T-cell (primary cell): ENCODE measurements at regions not wholly inside any gene's neighbourhood (a gene's known extent, or its start where the extent isn't known, plus 50 kb on each side); places are given as distances from the start of the nearest gene placed in this dataset.

Experiments used
- ATAC-seq, 4 experiments: fragments of 200-7000 bp in 3 of 4; fragments of 150-1000 bp in 1 of 4; cut with Tn5 transposase; replicated peaks in 1 of 4; 1 replicate in 3 of 4; 2 replicates in 1 of 4; pipeline ENCODE4 v1.10.0; 2021; ENCODE audit warnings: moderate library complexity in 3 of 4, mild to moderate bottlenecking in 2 of 4, moderate number of reproducible peaks in 1 of 4
- CTCF ChIA-PET, 2 donors: fragments of 300-600 bp; sonication (Branson Sonifier 250); formaldehyde crosslinking; loops; one replicate each; lab custom pipeline; 2022; ENCODE audit warnings: antibody characterized with exemption in 2 of 2; lab: Charles Lee
- POLR2A ChIA-PET, 2 donors: fragments of 300-600 bp; sonication (Branson Sonifier 250); formaldehyde crosslinking; loops; one replicate each; lab custom pipeline; 2022; ENCODE audit warnings: antibody characterized with exemption in 2 of 2; lab: Charles Lee
- DNase-seq, 35 experiments: peaks; one replicate each; pipeline versions ENCODE4 v3.0.0 to v3.0.0-alpha.2; 2013 to 2023
- H3K27ac ChIP-seq: one replicate; pipeline ENCODE4 v1.5.1; 2013; ENCODE audit warnings: low read length
- H3K27me3 ChIP-seq, 2 experiments: replicated peaks in 1 of 2; 1 replicate in 1 of 2; 2 replicates in 1 of 2; pipeline versions ENCODE4 v1.6.1 to v1.7.0; 2013; ENCODE audit warnings: low read length in 1 of 2, mixed read lengths in 1 of 2; ENCODE audit not compliant: control insufficient read depth in 2 of 2, insufficient read depth in 2 of 2; ENCODE audit errors: extremely low read depth in 1 of 2
- H3K36me3 ChIP-seq, 2 donors: 1 replicate in 1 of 2; 2 replicates in 1 of 2; pipeline versions ENCODE4 v1.6.1 to v1.7.0; 2013; ENCODE audit warnings: low read length in 1 of 2; ENCODE audit not compliant: control insufficient read depth in 2 of 2, insufficient read depth in 1 of 2; ENCODE audit errors: extremely low read depth in 1 of 2
- H3K4me1 ChIP-seq, 2 experiments: 1 replicate in 1 of 2; 2 replicates in 1 of 2; pipeline versions ENCODE4 v1.6.1 to v1.7.0; 2013; ENCODE audit warnings: low read length in 2 of 2, mixed read lengths in 1 of 2; ENCODE audit not compliant: insufficient read depth in 2 of 2, control insufficient read depth in 1 of 2; ENCODE audit errors: extremely low read depth in 1 of 2
- H3K4me3 ChIP-seq, 2 donors: 1 replicate in 1 of 2; 2 replicates in 1 of 2; pipeline versions ENCODE4 v1.5.1 to v1.7.0; 2013; ENCODE audit warnings: mild to moderate bottlenecking in 2 of 2, low read length in 1 of 2, moderate library complexity in 1 of 2; ENCODE audit not compliant: control insufficient read depth in 1 of 2; ENCODE audit errors: extremely low read depth in 1 of 2
- H3K9me3 ChIP-seq: 2 replicates; pipeline ENCODE4 v1.7.0; 2013
- H3K27ac Mint-ChIP-seq, 2 donors: one replicate each; pipeline ENCODE4 v1.8.0; 2020 to 2021; ENCODE audit warnings: mild to moderate bottlenecking in 2 of 2, mixed read lengths in 2 of 2
- H3K27me3 Mint-ChIP-seq, 2 donors: one replicate each; pipeline ENCODE4 v1.8.0; 2021 to 2022; ENCODE audit warnings: mixed read lengths in 2 of 2
- H3K36me3 Mint-ChIP-seq: one replicate; pipeline ENCODE4 v1.8.0; 2021; ENCODE audit warnings: mixed read lengths
- H3K4me1 Mint-ChIP-seq, 3 donors: one replicate each; pipeline ENCODE4 v1.8.0; 2020 to 2022; ENCODE audit warnings: mixed read lengths in 3 of 3, mild to moderate bottlenecking in 1 of 3
- H3K4me3 Mint-ChIP-seq, 3 donors: one replicate each; pipeline ENCODE4 v1.8.0; 2020 to 2022; ENCODE audit warnings: mild to moderate bottlenecking in 3 of 3, mixed read lengths in 3 of 3, moderate library complexity in 3 of 3
- H3K9me3 Mint-ChIP-seq, 3 donors: one replicate each; pipeline ENCODE4 v1.8.0; 2020 to 2022; ENCODE audit warnings: mixed read lengths in 3 of 3
- WGBS: methylation state at CpG from one replicate; pipeline ENCODE4 v1.1.5; 2013; ENCODE audit warnings: missing lambda C conversion rate; ENCODE audit not compliant: insufficient coverage; 5-methylcytosine and 5-hydroxymethylcytosine counted together

- Histone ChIP-seq H3K9me3 (no peaks in the 10 kb centered on the region), H3K27me3 (peaks cover 0 to 11% of the 10 kb centered on the region in 2 experiments), H3K27ac (no peak overlapping the region), H3K4me1 (no peaks in the 10 kb centered on the region), H3K36me3 (no peaks in the 10 kb centered on the region), H3K4me3 (no peak overlapping the region)
- Mint-ChIP-seq H3K4me1 (no peaks in the 10 kb centered on the region), H3K9me3 (no peaks in the 10 kb centered on the region), H3K4me3 (no peak overlapping the region), H3K36me3 (no peaks in the 10 kb centered on the region), H3K27ac (no peak overlapping the region), H3K27me3 (peaks cover 19 to 24% of the 10 kb centered on the region in 2 donors)
- WGBS: 83% methylated on average over 1 of the region's 3 CpGs
- no peak for ATAC-seq
- ChIA-PET CTCF (no interaction called here), POLR2A (no interaction called here)
- DNase-seq: no peak
These were observed 98.5 kb upstream of the GJB5 start for GRCh38 chr1:34656299-34656698.

GRCh38 chr1:34656731-34657130 lies 98.1 kb upstream of the GJB5 start:
- no peaks in the 10 kb centered on the region for H3K9me3 Mint-ChIP-seq
- no peak overlapping the region for H3K27ac Mint-ChIP-seq
- H3K4me1 ChIP-seq: no peaks in the 10 kb centered on the region

GRCh38 chr1:34657266-34657665 lies 97.6 kb upstream of the GJB5 start:
- no peak overlapping the region for H3K27ac ChIP-seq
- H3K9me3 ChIP-seq: no peaks in the 10 kb centered on the region
- POLR2A ChIA-PET: no interaction called here
- H3K9me3 Mint-ChIP-seq: no peaks in the 10 kb centered on the region
- no peak for ATAC-seq
- H3K4me1 Mint-ChIP-seq: no peaks in the 10 kb centered on the region
- CTCF ChIA-PET: no interaction called here
- no peak overlapping the region for H3K4me3 ChIP-seq
- peaks cover 21 to 25% of the 10 kb centered on the region in 2 donors for H3K27me3 Mint-ChIP-seq
- peaks cover 0 to 11% of the 10 kb centered on the region in 2 experiments for H3K27me3 ChIP-seq
- no peaks in the 10 kb centered on the region for H3K36me3 ChIP-seq
- H3K4me1 ChIP-seq: no peaks in the 10 kb centered on the region
- H3K36me3 Mint-ChIP-seq: no peaks in the 10 kb centered on the region
- no peak overlapping the region for H3K4me3 Mint-ChIP-seq
- DNase-seq: no peak
- no peak overlapping the region for H3K27ac Mint-ChIP-seq

More at GRCh38 chr1:34656731-34657130, 98.1 kb upstream of the GJB5 start:
- no peaks in the 10 kb centered on the region for H3K4me1 Mint-ChIP-seq
- Histone ChIP-seq H3K4me3 (no peak overlapping the region), H3K27ac (no peak overlapping the region), H3K27me3 (peaks cover 0 to 11% of the 10 kb centered on the region in 2 experiments), H3K9me3 (no peaks in the 10 kb centered on the region), H3K36me3 (no peaks in the 10 kb centered on the region)
- H3K4me3 Mint-ChIP-seq: no peak overlapping the region
- H3K27me3 Mint-ChIP-seq: peaks cover 19 to 24% of the 10 kb centered on the region in 2 donors
- DNase-seq (no peak), ATAC-seq (no peak)
- ChIA-PET POLR2A (no interaction called here), CTCF (no interaction called here)
- H3K36me3 Mint-ChIP-seq: no peaks in the 10 kb centered on the region
- 89% methylated on average over 4 of the region's 8 CpGs for WGBS

- Mint-ChIP-seq H3K4me3 (no peak overlapping the region), H3K9me3 (no peaks in the 10 kb centered on the region), H3K27ac (no peak overlapping the region), H3K36me3 (no peaks in the 10 kb centered on the region), H3K4me1 (no peaks in the 10 kb centered on the region), H3K27me3 (peaks cover 20 to 23% of the 10 kb centered on the region in 2 donors)
- H3K36me3 ChIP-seq: no peaks in the 10 kb centered on the region
- no CpG with 5 or more reads among the region's 2 CpGs for WGBS
- ChIA-PET CTCF (no interaction called here), POLR2A (no interaction called here)
- no peak for DNase-seq
- H3K27me3 ChIP-seq: peaks cover 0 to 11% of the 10 kb centered on the region in 2 experiments
- H3K4me1 ChIP-seq: no peaks in the 10 kb centered on the region
- no peaks in the 10 kb centered on the region for H3K9me3 ChIP-seq
- no peak overlapping the region for H3K27ac ChIP-seq
- no peak for ATAC-seq
- no peak overlapping the region for H3K4me3 ChIP-seq
These were observed 97.0 kb upstream of the GJB5 start for GRCh38 chr1:34657849-34658248.

GRCh38 chr1:34663031-34663430 lies 91.8 kb upstream of the GJB5 start:
- ChIA-PET CTCF (no interaction called here), POLR2A (no interaction called here)
- ATAC-seq (no peak), DNase-seq (no peak)
- Mint-ChIP-seq H3K4me3 (no peak overlapping the region), H3K27me3 (peaks cover 20% of the 10 kb centered on the region in 2 donors), H3K9me3 (no peaks in the 10 kb centered on the region), H3K27ac (no peak overlapping the region), H3K4me1 (no peaks in the 10 kb centered on the region), H3K36me3 (no peaks in the 10 kb centered on the region)
- Histone ChIP-seq H3K4me3 (no peak overlapping the region), H3K27ac (no peak overlapping the region), H3K9me3 (no peaks in the 10 kb centered on the region), H3K4me1 (no peaks in the 10 kb centered on the region), H3K27me3 (peaks cover 0 to 5% of the 10 kb centered on the region in 2 experiments), H3K36me3 (no peaks in the 10 kb centered on the region)

- WGBS: no CpG with 5 or more reads among the region's 3 CpGs
- ATAC-seq (no peak), DNase-seq (no peak)
- Histone ChIP-seq H3K36me3 (no peaks in the 10 kb centered on the region), H3K9me3 (no peaks in the 10 kb centered on the region), H3K4me3 (no peak overlapping the region), H3K27ac (no peak overlapping the region), H3K4me1 (no peaks in the 10 kb centered on the region), H3K27me3 (peaks cover 0 to 12% of the 10 kb centered on the region in 2 experiments)
- no peak overlapping the region for H3K27ac Mint-ChIP-seq
- no peaks in the 10 kb centered on the region for H3K4me1 Mint-ChIP-seq
- peaks cover 0 to 8% (median 3%) of the 10 kb centered on the region in 3 donors for H3K9me3 Mint-ChIP-seq
- POLR2A ChIA-PET: no interaction called here
- no peaks in the 10 kb centered on the region for H3K36me3 Mint-ChIP-seq
- CTCF ChIA-PET: no interaction called here
- peaks cover 17 to 18% of the 10 kb centered on the region in 2 donors for H3K27me3 Mint-ChIP-seq
- H3K4me3 Mint-ChIP-seq: no peak overlapping the region
These were observed 86.8 kb upstream of the GJB5 start for GRCh38 chr1:34668063-34668462.

- Histone ChIP-seq H3K4me1 (no peaks in the 10 kb centered on the region), H3K9me3 (no peaks in the 10 kb centered on the region), H3K4me3 (no peak overlapping the region), H3K27me3 (peaks cover 0 to 12% of the 10 kb centered on the region in 2 experiments), H3K36me3 (no peaks in the 10 kb centered on the region), H3K27ac (no peak overlapping the region)
- peaks cover 0 to 8% (median 3%) of the 10 kb centered on the region in 3 donors for H3K9me3 Mint-ChIP-seq
- H3K27ac Mint-ChIP-seq: no peak overlapping the region
- H3K27me3 Mint-ChIP-seq: peaks cover 17 to 20% of the 10 kb centered on the region in 2 donors
- CTCF ChIA-PET: no interaction called here
- H3K36me3 Mint-ChIP-seq: no peaks in the 10 kb centered on the region
- DNase-seq: no peak
- 80% methylated on average over 3 of the region's 7 CpGs for WGBS
- POLR2A ChIA-PET: no interaction called here
- no peak for ATAC-seq
- no peak overlapping the region for H3K4me3 Mint-ChIP-seq
- no peaks in the 10 kb centered on the region for H3K4me1 Mint-ChIP-seq
These were observed 83.9 kb upstream of the GJB5 start for GRCh38 chr1:34670982-34671381.
